HG03103 (cell line): ENCODE measurements at regions not wholly inside any gene's neighbourhood (a gene's known extent, or its start where the extent isn't known, plus 50 kb on each side); places are given as distances from the start of the nearest gene placed in this dataset.
"Not testable (repeated sequence)": the region's sequence is repeated elsewhere in the genome, so short reads cannot be mapped to it uniquely, and the experiment has no call there.

Experiments
- ATAC-seq: cut with Tn5 transposase; IDR thresholded peaks from one replicate; pipeline ENCODE4 v1.9.1; 2021; ENCODE audit warnings: low read depth; ENCODE audit not compliant: unreplicated experiment

- no peak for ATAC-seq
Measured at GRCh38 chr3:5666455-5666854, 478.9 kb downstream of the EDEM1 start.

GRCh38 chr3:5673521-5673920, 486.0 kb downstream of the EDEM1 start:
- no peak for ATAC-seq

DNA sequence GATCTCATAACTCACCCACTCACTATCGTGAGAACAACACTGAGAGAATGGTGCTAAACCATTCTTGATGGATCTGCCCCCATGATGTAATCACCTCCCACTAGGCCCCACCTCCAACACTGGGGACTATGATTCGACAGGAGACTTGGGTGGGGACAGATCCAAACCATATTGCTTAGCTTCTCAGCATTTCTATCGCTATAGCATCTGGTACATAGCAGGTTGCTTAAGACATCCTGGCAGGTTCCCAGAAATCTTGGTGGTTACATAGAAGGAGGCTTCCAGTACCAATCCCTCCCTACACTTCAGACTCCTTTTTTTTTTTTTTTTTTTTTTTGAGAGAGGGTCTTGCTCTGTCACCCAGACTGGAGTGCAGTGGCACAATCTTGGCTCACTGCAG, 487.8 kb downstream of the EDEM1 start:
- ATAC-seq = no peak

GRCh38 chr3:5677555-5677954, 490.0 kb downstream of the EDEM1 start:
- no peak for ATAC-seq

DNA sequence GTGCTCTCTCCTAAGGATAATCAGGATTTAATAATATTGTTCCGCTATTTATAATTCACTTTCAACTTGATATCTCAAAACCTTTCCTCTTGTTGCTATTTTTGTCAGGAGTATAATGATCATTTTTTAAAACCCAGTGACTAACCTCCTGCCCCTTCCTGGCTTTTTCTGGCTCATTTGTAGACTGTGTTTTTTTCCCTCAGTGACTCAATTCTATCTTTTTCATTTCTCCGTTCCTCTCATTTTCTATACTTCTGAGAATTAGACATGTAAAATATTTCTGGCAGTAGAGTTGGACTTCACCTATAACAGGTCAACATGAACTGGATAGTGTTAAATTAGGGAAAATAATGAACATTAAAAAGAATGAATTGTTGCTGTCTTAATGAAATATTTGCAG, 490.7 kb downstream of the EDEM1 start:
- ATAC-seq = no peak

DNA sequence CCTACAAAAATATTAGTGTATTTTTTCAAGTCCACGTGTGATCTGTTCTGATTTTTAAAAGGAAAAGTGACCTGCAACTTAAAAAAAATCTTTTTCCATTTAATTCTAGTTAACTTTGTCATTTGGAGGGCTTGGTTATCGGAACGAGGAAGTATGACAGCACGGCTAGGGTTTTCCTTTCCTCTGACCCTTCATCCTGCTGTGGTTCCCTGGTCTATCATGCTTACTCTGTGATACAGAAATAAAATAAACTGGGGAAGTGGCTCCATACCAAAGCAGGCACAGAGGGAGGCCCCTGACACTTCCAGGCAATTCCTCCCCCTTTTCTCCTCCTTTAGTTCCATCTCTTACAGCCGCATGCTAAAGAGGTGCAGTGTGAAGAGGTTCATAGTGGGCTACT, 491.3 kb downstream of the EDEM1 start:
- ATAC-seq = no peak

DNA sequence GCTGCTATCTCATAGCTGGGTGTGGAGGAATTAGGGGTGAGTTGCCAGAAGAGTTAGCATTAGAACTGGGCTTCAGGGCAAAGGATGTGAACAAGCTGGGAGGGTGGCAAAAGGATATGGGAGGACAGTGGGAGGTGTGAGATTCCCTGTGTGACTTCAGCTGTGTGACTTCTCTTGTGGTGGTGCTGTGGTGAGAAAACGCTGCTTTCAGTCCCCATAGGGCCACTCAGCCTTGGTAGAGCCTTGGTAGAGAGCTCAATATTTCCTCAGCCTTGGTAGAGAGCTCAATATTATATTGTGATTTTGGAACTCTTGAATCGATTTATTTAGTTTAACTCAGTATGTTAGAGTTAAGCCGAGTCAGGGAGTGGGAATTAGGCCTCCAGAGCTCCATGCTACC, 499.7 kb downstream of the EDEM1 start:
- no peak for ATAC-seq

GRCh38 chr3:5690490-5690889, 503.0 kb downstream of the EDEM1 start:
- ATAC-seq = no peak

DNA sequence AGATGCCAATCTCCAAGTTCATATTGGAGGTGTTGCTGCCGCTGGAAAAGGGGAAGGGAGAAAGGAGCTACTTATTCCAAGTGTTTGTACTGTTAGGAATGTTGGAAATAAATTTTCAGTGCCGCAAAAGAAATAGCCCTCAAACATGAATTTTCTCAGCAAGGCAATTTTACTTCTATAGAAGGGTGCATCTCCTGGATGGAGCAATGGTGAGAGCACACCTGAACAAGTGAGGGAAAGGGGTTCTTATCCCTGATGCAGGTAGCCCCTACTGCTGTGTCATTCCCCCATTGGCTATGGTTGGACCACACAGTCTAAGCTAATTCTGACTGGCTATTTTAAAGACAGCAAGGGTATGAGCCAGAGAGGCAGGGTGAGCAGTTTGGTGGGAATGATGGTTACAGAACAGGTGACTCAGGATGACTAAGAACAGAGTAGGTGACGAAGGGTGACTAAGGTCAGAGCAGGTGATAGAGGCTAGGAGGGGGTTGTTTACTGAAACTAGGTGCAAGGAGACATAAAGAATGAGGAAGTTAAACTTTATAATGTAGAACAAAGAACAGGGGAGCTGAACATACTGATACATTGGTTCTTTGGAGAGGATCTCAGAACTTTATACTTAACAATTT, 503.5 kb downstream of the EDEM1 start:
- no peak for ATAC-seq

DNA sequence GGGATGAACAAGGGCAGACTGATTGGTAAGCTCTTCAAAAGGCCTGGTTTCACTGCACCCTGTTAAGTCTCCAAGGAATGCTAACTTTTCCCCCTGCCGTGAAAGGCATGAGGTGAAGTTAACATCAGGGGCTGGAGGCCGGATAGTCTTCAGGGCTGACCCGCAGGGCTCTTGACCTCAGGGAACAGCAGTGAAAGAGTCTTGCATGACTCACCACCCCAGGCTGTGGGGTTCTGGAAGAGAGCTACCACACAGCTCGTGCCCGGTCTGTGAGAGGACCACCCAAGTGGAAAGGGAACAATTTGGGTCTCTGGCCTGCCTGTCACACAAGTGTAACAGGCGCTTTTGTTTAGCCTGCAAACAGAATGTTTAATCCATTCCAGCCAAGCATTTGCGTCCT, 504.9 kb downstream of the EDEM1 start:
- no peak for ATAC-seq

- ATAC-seq = no peak
Measured at GRCh38 chr3:5694266-5694665, 506.8 kb downstream of the EDEM1 start.

GRCh38 chr3:5698851-5699250, 511.3 kb downstream of the EDEM1 start:
- ATAC-seq = no peak

GRCh38 chr3:5699313-5699712, 511.8 kb downstream of the EDEM1 start:
- ATAC-seq = no peak

GRCh38 chr3:5699811-5700210, 512.3 kb downstream of the EDEM1 start:
- no peak for ATAC-seq

GRCh38 chr3:5701005-5701404, 513.5 kb downstream of the EDEM1 start:
- not testable (repeated sequence) for ATAC-seq

GRCh38 chr3:5707794-5708193, 520.3 kb downstream of the EDEM1 start:
- ATAC-seq = no peak

GRCh38 chr3:5709714-5710113, 522.2 kb downstream of the EDEM1 start:
- no peak for ATAC-seq

DNA sequence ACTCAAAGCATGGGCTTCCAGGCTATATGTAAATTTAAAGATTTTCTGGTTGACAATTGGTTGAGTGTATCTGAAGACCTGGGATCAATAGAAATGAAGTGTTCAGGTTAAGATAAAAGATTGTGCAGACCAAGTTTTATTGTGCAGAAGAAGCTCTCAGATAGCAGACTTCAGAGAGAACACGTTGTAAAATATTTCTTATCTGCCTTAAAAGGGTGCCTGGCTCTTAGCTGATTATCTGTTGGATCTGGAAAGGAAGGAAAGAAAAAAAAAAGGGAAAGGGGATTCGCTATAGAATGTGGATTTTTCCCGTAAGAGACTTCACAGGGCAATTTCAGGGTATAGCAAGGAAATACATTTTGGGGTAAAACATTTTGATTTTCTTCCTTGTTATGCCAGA, 523.2 kb downstream of the EDEM1 start:
- no peak for ATAC-seq

- ATAC-seq = no peak
Measured at GRCh38 chr3:5717254-5717653, 529.7 kb downstream of the EDEM1 start.

- ATAC-seq = not testable (repeated sequence)
Measured at GRCh38 chr3:5719668-5720067, 532.2 kb downstream of the EDEM1 start.

DNA sequence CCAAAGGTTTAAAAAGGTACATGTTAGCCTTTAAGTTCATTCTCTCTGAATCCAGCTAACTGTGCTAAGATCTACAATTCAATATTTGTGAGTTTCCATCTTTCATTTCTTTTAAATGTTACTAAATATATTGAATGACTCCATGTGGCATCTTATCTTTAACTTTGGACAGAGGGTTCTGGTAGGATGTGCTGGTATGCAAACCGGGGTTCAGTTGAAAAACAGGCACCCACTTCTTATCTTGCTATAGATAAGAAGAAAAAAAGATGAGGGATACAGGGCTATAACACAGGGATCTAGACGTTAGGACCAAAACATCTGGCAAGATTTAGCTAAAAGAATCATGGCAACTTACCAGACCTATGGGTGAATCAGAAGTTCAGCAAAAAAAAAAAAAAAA, 538.3 kb downstream of the EDEM1 start:
- ATAC-seq = no peak

DNA sequence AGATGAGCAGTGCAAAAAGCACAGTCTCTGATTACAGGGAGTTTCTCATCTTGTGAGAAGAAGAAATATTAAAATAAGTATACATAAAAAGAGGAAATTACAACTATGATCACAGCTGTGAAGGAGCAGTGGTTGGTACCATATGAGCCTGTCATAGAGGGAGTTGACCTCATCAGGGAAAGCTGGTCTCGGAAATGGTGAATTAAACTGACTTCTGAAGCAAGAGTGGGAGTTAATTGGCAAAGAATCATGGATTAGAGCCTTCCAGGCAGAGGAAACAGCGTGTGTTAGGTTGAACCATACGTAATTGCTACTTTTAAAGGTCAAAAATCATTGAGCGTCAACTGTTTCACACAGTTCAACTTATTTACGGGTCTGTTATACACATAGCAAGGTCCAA, 539.1 kb downstream of the EDEM1 start:
- ATAC-seq = no peak
